NB4 (cell line): ENCODE measurements at regions not wholly inside any gene's neighbourhood (a gene's known extent, or its start where the extent isn't known, plus 50 kb on each side); places are given as distances from the start of the nearest gene placed in this dataset.

Experiments used
- CTCF ChIP-seq: IDR thresholded peaks from one replicate; pipeline ENCODE4 v1.5.1; 2012; ENCODE audit warnings: low read depth, low read length
- MAX ChIP-seq: IDR thresholded peaks from 2 replicates; pipeline ENCODE4 v1.6.1; 2011; ENCODE audit warnings: low read depth, low read length
- POLR2A ChIP-seq: IDR thresholded peaks from 2 replicates; pipeline ENCODE4 v1.6.1; 2011; ENCODE audit warnings: mild to moderate bottlenecking; ENCODE audit not compliant: insufficient read length; ENCODE audit errors: extremely low read depth

- TF ChIP-seq CTCF (no peak), POLR2A (no peak), MAX (no peak)
These were observed 128.6 kb upstream of the SPACA1 start for GRCh38 chr6:87919001-87919400.
